ENCODE measurements at regions not wholly inside any gene's neighbourhood (a gene's known extent, or its start where the extent isn't known, plus 50 kb on each side); places are given as distances from the start of the nearest gene placed in this dataset.

DNA sequence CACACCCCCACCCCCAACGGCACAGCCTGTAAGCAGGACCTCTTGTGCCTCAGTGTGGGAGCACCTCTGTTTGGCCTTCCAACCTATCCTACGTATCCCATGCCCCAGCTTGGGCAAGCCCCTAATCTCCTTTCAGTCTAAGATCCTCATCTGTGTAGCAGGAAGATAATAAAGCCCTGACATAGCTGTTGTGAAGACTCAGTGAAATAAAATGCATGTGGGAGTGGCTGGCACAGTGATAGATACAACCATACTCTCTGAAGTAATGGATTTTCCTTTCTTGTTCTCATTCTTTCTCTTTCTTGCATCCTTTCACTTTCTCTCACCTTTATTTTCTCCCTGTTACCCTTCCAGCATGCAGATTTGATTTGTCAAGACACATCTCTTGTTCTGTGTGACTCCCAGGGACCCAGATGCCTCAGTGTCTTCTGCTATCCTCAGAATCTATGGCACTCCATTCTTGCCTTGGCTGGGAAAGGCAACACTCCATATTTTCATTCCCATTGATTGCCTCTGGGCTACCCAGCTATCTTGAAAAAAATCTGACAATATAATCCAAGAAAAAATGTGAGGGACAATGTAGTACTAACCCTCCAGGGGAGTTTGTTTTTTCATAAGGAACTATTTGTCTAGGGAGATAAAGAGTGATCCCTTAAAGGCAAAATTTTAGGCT lies 207.2 kb upstream of the SETBP1 start:
- no peak for DNase-seq (ENCODE audit: low spot score in 2 of 2)
- WGBS, 2 donors, result 82 to 94% methylated on average over 2 of the region's 2 CpGs
- intact Hi-C loops (cut with DNase I; ENCODE audit: low total_unique reads), result no loop called here
- no peak for TF ChIP-seq POLR2A (IDR thresholded peaks at IDR 0.05)
- TF ChIP-seq, protein P1, sequence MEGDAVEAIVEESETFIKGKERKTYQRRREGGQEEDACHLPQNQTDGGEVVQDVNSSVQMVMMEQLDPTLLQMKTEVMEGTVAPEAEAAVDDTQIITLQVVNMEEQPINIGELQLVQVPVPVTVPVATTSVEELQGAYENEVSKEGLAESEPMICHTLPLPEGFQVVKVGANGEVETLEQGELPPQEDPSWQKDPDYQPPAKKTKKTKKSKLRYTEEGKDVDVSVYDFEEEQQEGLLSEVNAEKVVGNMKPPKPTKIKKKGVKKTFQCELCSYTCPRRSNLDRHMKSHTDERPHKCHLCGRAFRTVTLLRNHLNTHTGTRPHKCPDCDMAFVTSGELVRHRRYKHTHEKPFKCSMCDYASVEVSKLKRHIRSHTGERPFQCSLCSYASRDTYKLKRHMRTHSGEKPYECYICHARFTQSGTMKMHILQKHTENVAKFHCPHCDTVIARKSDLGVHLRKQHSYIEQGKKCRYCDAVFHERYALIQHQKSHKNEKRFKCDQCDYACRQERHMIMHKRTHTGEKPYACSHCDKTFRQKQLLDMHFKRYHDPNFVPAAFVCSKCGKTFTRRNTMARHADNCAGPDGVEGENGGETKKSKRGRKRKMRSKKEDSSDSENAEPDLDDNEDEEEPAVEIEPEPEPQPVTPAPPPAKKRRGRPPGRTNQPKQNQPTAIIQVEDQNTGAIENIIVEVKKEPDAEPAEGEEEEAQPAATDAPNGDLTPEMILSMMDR (IDR thresholded peaks at IDR 0.05), result no peak
- H3K4me3 ChIP-seq (ENCODE audit: low read depth, poor library complexity, severe bottlenecking), result no peak overlapping the region

DNA sequence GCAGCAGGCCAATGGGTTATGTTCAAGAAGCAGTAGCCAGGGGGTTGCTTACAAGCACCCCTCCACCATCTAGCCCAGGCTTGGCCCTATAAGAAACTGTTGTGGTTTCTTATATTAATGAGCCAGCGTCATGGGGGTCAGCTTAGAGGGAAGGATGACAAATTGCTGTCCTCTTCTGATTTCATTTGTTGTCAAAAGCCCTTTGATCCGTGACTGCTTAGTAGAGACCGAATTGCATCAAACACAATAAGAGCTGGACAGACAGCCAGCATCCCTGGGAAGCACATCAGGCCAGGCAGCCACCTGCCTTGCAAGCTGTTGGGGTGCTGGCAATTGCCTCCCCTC lies 206.6 kb upstream of the SETBP1 start:
- H3K4me3 ChIP-seq (ENCODE audit: low read depth, poor library complexity, severe bottlenecking), result no peak overlapping the region
- DNase-seq (ENCODE audit: low spot score in 2 of 2), result no peak
- intact Hi-C loops (cut with DNase I; ENCODE audit: low total_unique reads), result no loop called here
- WGBS, 2 donors, result 45 to 81% methylated on average over 3 of the region's 3 CpGs
- TF ChIP-seq, protein P1 (IDR thresholded peaks at IDR 0.05), result no peak
- no peak for TF ChIP-seq POLR2A (IDR thresholded peaks at IDR 0.05)

DNA sequence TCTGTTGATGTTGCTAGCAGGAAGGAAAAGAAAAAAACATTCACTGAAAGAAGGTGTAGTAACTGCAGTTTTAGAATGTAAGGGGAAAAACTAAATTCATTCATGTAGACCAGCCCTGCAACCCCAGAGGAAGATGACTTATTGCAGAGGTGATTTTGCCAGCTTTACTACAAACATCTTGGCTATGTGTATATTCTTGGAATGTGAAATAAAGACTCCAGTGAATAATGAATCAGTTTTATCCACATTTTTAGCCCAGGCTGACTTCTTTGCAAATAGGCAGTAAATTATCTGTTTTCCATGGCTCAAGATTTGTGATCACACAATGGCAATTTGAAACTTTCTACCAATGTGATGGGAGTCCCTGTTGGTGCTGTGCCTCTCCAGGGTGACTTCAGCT lies 206.1 kb upstream of the SETBP1 start:
- intact Hi-C loops (cut with DNase I; ENCODE audit: low total_unique reads), result no loop called here
- DNase-seq (ENCODE audit: low spot score in 2 of 2), result no peak
- TF ChIP-seq, protein P1 (IDR thresholded peaks at IDR 0.05), result no peak
- no peak for TF ChIP-seq POLR2A (IDR thresholded peaks at IDR 0.05)
- H3K4me3 ChIP-seq (ENCODE audit: low read depth, poor library complexity, severe bottlenecking), result no peak overlapping the region

DNA sequence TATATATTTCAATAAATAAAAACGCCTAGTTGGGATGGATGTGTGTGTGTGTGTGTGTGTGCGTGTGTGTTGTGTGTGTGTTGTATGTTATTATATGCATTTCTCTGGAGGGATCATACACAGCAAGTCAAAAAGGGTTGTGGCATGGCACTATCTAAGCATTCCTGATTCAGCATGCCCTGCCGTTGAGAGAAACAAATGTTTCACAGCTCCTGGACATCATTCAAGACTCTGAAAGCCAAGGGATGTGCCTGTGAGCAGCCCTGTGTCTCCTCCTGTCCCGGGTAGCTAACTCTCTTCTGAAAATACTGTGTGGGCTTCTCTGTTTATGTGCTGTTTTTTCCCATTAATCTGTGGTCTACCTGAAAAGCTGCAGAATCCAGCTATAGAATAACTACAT lies 197.9 kb upstream of the SETBP1 start:
- no peak for DNase-seq (ENCODE audit: low spot score in 2 of 2)
- TF ChIP-seq POLR2A (IDR thresholded peaks at IDR 0.05), result no peak
- TF ChIP-seq, protein P1 (IDR thresholded peaks at IDR 0.05), result no peak
- WGBS, 2 donors, result 29 to 35% methylated on average over 4 of the region's 4 CpGs
- intact Hi-C loops (cut with DNase I; ENCODE audit: low total_unique reads), result no loop called here
- H3K4me3 ChIP-seq (ENCODE audit: low read depth, poor library complexity, severe bottlenecking), result no peak overlapping the region

DNA sequence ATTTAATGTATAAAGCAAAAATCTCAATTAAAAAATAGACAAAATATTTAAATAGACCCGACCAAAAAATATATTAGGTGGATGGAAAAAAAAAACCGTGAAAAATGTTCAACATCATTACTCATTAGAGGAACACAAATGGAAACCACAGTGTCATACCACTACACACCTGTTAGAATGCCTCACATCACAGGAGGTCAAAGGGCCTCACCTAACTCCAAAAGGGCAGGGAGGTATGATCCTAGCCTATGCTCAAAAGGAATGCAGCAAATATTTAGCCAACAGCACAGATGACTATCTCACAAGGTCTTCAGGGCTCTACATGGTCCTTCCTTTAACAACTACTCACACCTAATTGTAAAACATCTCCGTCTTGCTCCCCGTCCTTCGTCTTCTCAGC lies 185.5 kb upstream of the SETBP1 start:
- no peak for TF ChIP-seq POLR2A (IDR thresholded peaks at IDR 0.05)
- TF ChIP-seq, protein P1 (IDR thresholded peaks at IDR 0.05), result no peak
- WGBS, 2 donors, result 93 to 95% methylated on average over 5 of the region's 5 CpGs
- H3K4me3 ChIP-seq (ENCODE audit: low read depth, poor library complexity, severe bottlenecking), result no peak overlapping the region

DNA sequence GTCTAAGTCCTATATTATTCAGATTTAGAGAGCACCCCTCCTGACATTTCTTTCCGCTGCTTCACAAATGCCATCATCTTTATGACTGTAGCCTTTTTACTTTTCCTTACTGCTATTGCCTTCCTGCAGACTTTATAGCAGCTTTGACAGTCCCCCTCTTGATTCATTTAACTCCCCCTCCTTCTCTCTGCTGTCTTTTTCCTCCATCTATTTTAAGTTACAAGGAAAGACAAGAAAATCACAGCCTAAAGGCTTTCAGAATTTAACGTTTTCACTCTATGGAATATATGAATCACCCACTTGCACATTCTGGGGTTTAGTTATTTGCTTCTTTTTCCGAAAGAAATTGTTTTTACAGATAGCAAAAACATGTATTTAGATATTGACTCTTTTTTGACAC lies 183.4 kb upstream of the SETBP1 start:
- intact Hi-C loops (cut with DNase I; ENCODE audit: low total_unique reads), result no loop called here
- no peak for TF ChIP-seq POLR2A (IDR thresholded peaks at IDR 0.05)
- TF ChIP-seq, protein P1 (IDR thresholded peaks at IDR 0.05), result no peak
- H3K4me3 ChIP-seq (ENCODE audit: low read depth, poor library complexity, severe bottlenecking), result no peak overlapping the region
- DNase-seq (ENCODE audit: low spot score in 2 of 2), result no peak
- 63 to 71% methylated on average over 3 of the region's 3 CpGs for WGBS, 2 donors

More for the DNA sequence above, 185.5 kb upstream of the SETBP1 start:
- DNase-seq (ENCODE audit: low spot score in 2 of 2), result no peak
- intact Hi-C loops (cut with DNase I; ENCODE audit: low total_unique reads), result no loop called here
